Left renal pelvis (tissue), 4 donors: ENCODE measurements at regions not wholly inside any gene's neighbourhood (a gene's known extent, or its start where the extent isn't known, plus 50 kb on each side); places are given as distances from the start of the nearest gene placed in this dataset.
"Not testable (repeated sequence)": the region's sequence is repeated elsewhere in the genome, so short reads cannot be mapped to it uniquely, and the experiment has no call there.

Source experiments
- DNase-seq, 4 donors: peaks; one replicate each; pipeline ENCODE4 v3.0.0-alpha.2; 2013; ENCODE audit warnings: low read depth in 4 of 4, low spot score in 3 of 4

- no peak for DNase-seq
Observed at GRCh38 chr3:176359211-176359610, 838.1 kb downstream of the TBL1XR1 start.

- DNase-seq: no peak
Observed at GRCh38 chr3:176357891-176358290, 839.4 kb downstream of the TBL1XR1 start.

GRCh38 chr3:176354843-176355242 lies 842.4 kb downstream of the TBL1XR1 start:
- no peak for DNase-seq

GRCh38 chr3:176352716-176353334 lies 844.5 kb downstream of the TBL1XR1 start:
- DNase-seq: no peak

GRCh38 chr3:176351408-176351807 lies 845.9 kb downstream of the TBL1XR1 start:
- DNase-seq: no peak

- no peak for DNase-seq
Observed at GRCh38 chr3:176349706-176350105, 847.6 kb downstream of the TBL1XR1 start.

GRCh38 chr3:176347424-176348146 lies 849.7 kb downstream of the TBL1XR1 start:
- no peak for DNase-seq

- DNase-seq: no peak
Observed at GRCh38 chr3:176341963-176342362, 855.3 kb downstream of the TBL1XR1 start.

- DNase-seq: no peak
Observed at GRCh38 chr3:176328666-176329065, 868.6 kb downstream of the TBL1XR1 start.

- DNase-seq: no peak
Observed at GRCh38 chr3:176328198-176328597, 869.1 kb downstream of the TBL1XR1 start.

- not testable (repeated sequence) for DNase-seq
Observed at GRCh38 chr3:176326894-176327490, 870.3 kb downstream of the TBL1XR1 start.

- not testable (repeated sequence) for DNase-seq
Observed at GRCh38 chr3:176321532-176321931, 875.8 kb downstream of the TBL1XR1 start.

- DNase-seq: no peak
Observed at GRCh38 chr3:176321099-176321498, 876.2 kb downstream of the TBL1XR1 start.

- DNase-seq: no peak
Observed at GRCh38 chr3:176313426-176313825, 883.9 kb downstream of the TBL1XR1 start.

- no peak for DNase-seq
Observed at GRCh38 chr3:176310641-176311040, 886.6 kb downstream of the TBL1XR1 start.

GRCh38 chr3:176302271-176302670 lies 895.0 kb downstream of the TBL1XR1 start:
- no peak for DNase-seq

- DNase-seq: no peak
Observed at GRCh38 chr3:176296066-176296597, 901.1 kb downstream of the TBL1XR1 start.

- DNase-seq: no peak
Observed at GRCh38 chr3:176293276-176293675, 904.0 kb downstream of the TBL1XR1 start.

GRCh38 chr3:176286476-176287085 lies 910.7 kb downstream of the TBL1XR1 start:
- no peak for DNase-seq

GRCh38 chr3:176275538-176275937 lies 921.7 kb downstream of the TBL1XR1 start:
- no peak for DNase-seq

- no peak for DNase-seq
Observed at GRCh38 chr3:176275113-176275512, 922.2 kb downstream of the TBL1XR1 start.
